Suprapubic skin (tissue), 4 donors: ENCODE measurements at regions not wholly inside any gene's neighbourhood (a gene's known extent, or its start where the extent isn't known, plus 50 kb on each side); places are given as distances from the start of the nearest gene placed in this dataset.

Experiments
- DNase-seq, 2 donors: peaks; one replicate each; pipeline ENCODE4 v3.0.0-alpha.2; 2019; ENCODE audit warnings: low spot score in 2 of 2
- H3K27ac ChIP-seq: fragments of 200-600 bp; sonication (generic); one replicate; pipeline ENCODE4 v1.5.1; 2019
- H3K27me3 ChIP-seq: fragments of 200-600 bp; sonication (generic); one replicate; pipeline ENCODE4 v1.5.1; 2019
- H3K36me3 ChIP-seq: fragments of 200-600 bp; sonication (generic); one replicate; pipeline ENCODE4 v1.5.1; 2019
- H3K4me1 ChIP-seq: fragments of 200-600 bp; sonication (generic); one replicate; pipeline ENCODE4 v1.5.1; 2019
- H3K4me3 ChIP-seq: fragments of 200-600 bp; sonication (generic); one replicate; pipeline ENCODE4 v1.5.1; 2019; ENCODE audit warnings: mild to moderate bottlenecking
- H3K9me3 ChIP-seq: fragments of 200-600 bp; sonication (generic); one replicate; pipeline ENCODE4 v1.5.1; 2019
- CTCF ChIP-seq, 2 donors: fragments of 200-600 bp in 1 of 2; fragments of 450-650 bp in 1 of 2; sonication (generic) in 1 of 2; IDR thresholded peaks; one replicate each; pipeline ENCODE4 v1.5.1; 2016 to 2019; ENCODE audit warnings: antibody characterized with exemption in 2 of 2, mild to moderate bottlenecking in 1 of 2, moderate library complexity in 1 of 2
- EP300 ChIP-seq: sonication (generic); formaldehyde crosslinking; IDR thresholded peaks from one replicate; pipeline ENCODE4 v1.6.1; 2017; ENCODE audit warnings: antibody characterized with exemption
- POLR2A ChIP-seq, 2 donors: fragments of 450-650 bp; IDR thresholded peaks; one replicate each; pipeline ENCODE4 v1.6.1; 2017; ENCODE audit warnings: antibody characterized with exemption in 2 of 2, mild to moderate bottlenecking in 2 of 2, moderate library complexity in 2 of 2
- POLR2AphosphoS5 ChIP-seq, 3 donors: sonication (generic); formaldehyde crosslinking; IDR thresholded peaks; one replicate each; pipeline ENCODE4 v1.6.1; 2017; ENCODE audit warnings: antibody characterized with exemption in 3 of 3
- WGBS: methylation state at CpG from one replicate; pipeline ENCODE4 v1.1.5; 2018; 5-methylcytosine and 5-hydroxymethylcytosine counted together

GRCh38 chr11:109247071-109247470 is 174.9 kb upstream of the C11orf87 start:
- DNase-seq = no peak
- no peak for TF ChIP-seq CTCF (IDR thresholded peaks at IDR 0.05)
- no peaks in the 10 kb centered on the region for H3K9me3 ChIP-seq
- no peak overlapping the region for H3K4me3 ChIP-seq
- H3K27ac ChIP-seq = no peak overlapping the region
- H3K36me3 ChIP-seq = no peaks in the 10 kb centered on the region
- H3K27me3 ChIP-seq = no peaks in the 10 kb centered on the region
- H3K4me1 ChIP-seq = peaks cover 4% of the 10 kb centered on the region
- WGBS = 81% methylated on average over 5 of the region's 5 CpGs

DNA sequence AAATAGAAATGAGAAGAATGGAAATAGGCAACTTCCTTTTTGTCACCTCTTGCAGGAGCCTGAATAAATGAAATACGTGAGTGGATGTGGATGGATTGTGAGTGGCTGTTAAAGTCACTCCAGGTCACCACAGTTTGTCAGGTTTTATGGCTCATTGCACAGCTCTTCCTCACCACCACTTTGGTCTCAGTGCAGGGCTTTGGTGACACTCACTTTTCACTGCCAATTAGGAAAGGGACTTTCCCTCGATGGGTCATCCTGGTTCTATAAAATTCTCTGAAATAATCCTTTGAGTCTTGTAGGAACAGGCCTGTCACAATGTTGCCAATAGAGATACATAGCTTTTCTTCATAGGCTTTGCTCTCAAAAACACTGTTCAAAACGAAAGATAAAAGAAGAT is 172.4 kb upstream of the C11orf87 start:
- H3K27ac ChIP-seq = no peak overlapping the region
- H3K9me3 ChIP-seq = no peaks in the 10 kb centered on the region
- H3K36me3 ChIP-seq = no peaks in the 10 kb centered on the region
- no peak overlapping the region for H3K4me3 ChIP-seq
- H3K4me1 ChIP-seq = no peaks in the 10 kb centered on the region
- 23% methylated on average over 3 of the region's 3 CpGs for WGBS
- DNase-seq = no peak
- no peaks in the 10 kb centered on the region for H3K27me3 ChIP-seq
- TF ChIP-seq CTCF (IDR thresholded peaks at IDR 0.05) (no peak), POLR2A (IDR thresholded peaks at IDR 0.05) (no peak), EP300 (no peak), POLR2AphosphoS5 (IDR thresholded peaks at IDR 0.05) (no peak)

GRCh38 chr11:109251230-109251629 is 170.8 kb upstream of the C11orf87 start:
- no peak for DNase-seq
- WGBS = 90% methylated on average over 5 of the region's 5 CpGs
- Histone ChIP-seq H3K27me3 (no peaks in the 10 kb centered on the region), H3K36me3 (no peaks in the 10 kb centered on the region), H3K27ac (no peak overlapping the region), H3K9me3 (no peaks in the 10 kb centered on the region), H3K4me3 (no peak overlapping the region), H3K4me1 (no peaks in the 10 kb centered on the region)
- TF ChIP-seq CTCF (IDR thresholded peaks at IDR 0.05) (no peak), POLR2A (IDR thresholded peaks at IDR 0.05) (no peak), EP300 (no peak), POLR2AphosphoS5 (IDR thresholded peaks at IDR 0.05) (no peak)

GRCh38 chr11:109264128-109264527 is 157.9 kb upstream of the C11orf87 start:
- peak in 1 of 2 donors; percentile 69 for DNase-seq
- H3K4me1 ChIP-seq = no peaks in the 10 kb centered on the region
- 65% methylated on average over 1 of the region's 1 CpG for WGBS
- H3K36me3 ChIP-seq = no peaks in the 10 kb centered on the region
- no peak for TF ChIP-seq POLR2AphosphoS5 (IDR thresholded peaks at IDR 0.05)
- TF ChIP-seq POLR2A (IDR thresholded peaks at IDR 0.05) = no peak
- no peak for TF ChIP-seq EP300
- no peak for TF ChIP-seq CTCF (IDR thresholded peaks at IDR 0.05)
- H3K27me3 ChIP-seq = no peaks in the 10 kb centered on the region
- no peak overlapping the region for H3K4me3 ChIP-seq
- no peak overlapping the region for H3K27ac ChIP-seq
- H3K9me3 ChIP-seq = peaks cover 14% of the 10 kb centered on the region

DNA sequence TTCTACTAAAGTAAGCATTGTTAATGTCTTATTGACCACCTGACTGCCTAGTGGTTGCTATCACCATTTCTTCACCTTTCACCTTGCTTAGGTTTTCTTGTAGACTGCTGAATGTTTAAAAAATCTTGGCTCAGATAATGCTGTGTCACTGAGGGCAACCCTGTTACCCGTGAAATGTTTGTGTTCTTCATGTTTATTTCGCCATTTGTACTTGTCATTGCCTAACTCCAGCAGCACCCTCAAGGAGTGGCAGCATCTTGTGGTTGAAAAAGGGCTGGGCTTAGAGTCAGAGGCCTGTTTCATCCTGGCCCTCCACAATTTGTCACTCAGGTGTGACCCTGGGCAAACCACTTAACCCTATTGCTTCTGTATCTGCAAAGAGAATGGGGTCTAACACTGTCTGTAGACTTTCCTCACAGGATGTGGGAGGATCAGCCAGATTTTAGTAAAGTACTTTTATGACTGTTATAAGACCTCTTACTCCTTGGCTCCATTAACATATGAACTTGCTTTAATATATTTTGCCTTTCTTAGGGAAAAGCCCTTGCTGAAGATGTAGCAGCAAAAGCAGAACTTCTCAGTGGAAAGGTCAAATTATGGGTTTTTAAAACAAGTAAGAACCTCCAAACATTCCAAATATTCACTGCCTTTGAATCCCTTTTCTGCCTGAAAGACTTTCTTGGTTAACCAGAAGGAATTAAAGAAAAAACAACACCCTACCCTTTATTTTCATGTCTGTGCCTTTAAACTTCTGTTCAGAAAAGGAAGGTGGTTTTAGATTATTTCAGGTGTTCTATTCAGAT is 154.5 kb upstream of the C11orf87 start:
- no peak for TF ChIP-seq CTCF (IDR thresholded peaks at IDR 0.05)
- no peak for TF ChIP-seq EP300
- no peak for TF ChIP-seq POLR2AphosphoS5 (IDR thresholded peaks at IDR 0.05)
- no peak for TF ChIP-seq POLR2A (IDR thresholded peaks at IDR 0.05)
- Histone ChIP-seq H3K4me1 (no peaks in the 10 kb centered on the region), H3K9me3 (peaks cover 15% of the 10 kb centered on the region), H3K27ac (no peak overlapping the region), H3K27me3 (no peaks in the 10 kb centered on the region), H3K36me3 (no peaks in the 10 kb centered on the region), H3K4me3 (no peak overlapping the region)
- no peak for DNase-seq
- 43% methylated on average over 2 of the region's 2 CpGs for WGBS
